ENCODE measurements at regions not wholly inside any gene's neighbourhood (a gene's known extent, or its start where the extent isn't known, plus 50 kb on each side); places are given as distances from the start of the nearest gene placed in this dataset.
"Not testable (repeated sequence)": the region's sequence is repeated elsewhere in the genome, so short reads cannot be mapped to it uniquely, and the experiment has no call there.

DNA sequence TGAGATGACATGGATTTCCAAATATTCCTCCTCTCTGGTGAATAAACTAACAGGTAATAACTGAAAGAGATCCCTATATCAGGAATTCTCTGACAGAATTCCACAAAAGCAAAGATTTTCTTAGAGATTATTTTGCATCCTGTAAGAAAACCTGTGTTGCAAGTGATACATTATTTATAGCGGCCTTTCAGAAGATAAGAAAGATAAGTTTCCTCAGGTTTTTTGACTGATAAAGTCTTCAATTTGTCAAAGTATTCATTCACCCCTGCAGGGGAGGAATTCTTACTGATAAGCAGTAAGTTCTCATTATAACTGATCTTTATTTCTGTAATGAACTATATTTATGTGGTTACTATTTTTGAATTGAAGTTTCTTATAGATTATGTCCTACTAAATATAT, 554.0 kb downstream of the ARL4A start:
- DNase-seq, result no peak

DNA sequence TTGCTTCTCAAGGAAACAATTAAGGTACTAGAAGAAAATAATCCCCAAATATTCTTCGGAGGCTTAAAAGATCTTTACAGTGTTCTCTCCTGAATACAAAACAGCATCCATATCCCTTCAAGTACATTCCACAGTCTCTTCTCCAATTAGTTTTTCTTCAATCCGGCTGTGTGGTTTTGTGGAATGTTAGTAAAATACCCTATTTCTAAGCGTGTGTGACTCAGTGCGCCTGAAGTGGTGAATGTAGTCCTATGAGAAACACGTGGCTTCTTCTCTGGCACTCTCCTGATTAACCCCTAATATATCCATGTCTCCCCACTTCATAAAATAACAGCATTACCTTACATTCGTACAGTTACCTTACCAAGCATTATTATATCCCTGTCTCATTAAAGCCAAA, 570.2 kb downstream of the ARL4A start:
- no peak for DNase-seq

- DNase-seq, result no peak
Measured at GRCh38 chr7:13258386-13258785, 571.0 kb downstream of the ARL4A start.

GRCh38 chr7:13259930-13260329, 572.5 kb downstream of the ARL4A start:
- DNase-seq, result no peak

GRCh38 chr7:13262929-13263530, 575.6 kb downstream of the ARL4A start:
- no peak for DNase-seq

DNA sequence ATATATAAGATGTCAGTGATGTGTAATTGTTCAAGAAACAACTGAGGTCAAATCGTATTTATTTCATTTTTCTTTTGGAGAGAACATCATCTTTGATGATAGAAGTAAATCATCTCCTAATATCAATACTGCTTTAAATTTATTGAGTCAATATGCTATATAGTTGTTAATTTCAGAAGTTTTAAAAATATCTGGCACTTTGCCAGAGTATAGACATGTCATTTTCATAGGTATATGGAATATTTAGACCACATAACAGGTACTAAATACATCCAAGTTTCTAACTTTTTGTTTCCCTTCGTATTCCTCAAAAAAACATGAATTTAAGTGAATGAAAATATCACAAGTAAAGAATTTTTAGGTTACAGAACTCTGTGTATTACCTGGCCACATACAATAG, 577.8 kb downstream of the ARL4A start:
- no peak for DNase-seq

DNA sequence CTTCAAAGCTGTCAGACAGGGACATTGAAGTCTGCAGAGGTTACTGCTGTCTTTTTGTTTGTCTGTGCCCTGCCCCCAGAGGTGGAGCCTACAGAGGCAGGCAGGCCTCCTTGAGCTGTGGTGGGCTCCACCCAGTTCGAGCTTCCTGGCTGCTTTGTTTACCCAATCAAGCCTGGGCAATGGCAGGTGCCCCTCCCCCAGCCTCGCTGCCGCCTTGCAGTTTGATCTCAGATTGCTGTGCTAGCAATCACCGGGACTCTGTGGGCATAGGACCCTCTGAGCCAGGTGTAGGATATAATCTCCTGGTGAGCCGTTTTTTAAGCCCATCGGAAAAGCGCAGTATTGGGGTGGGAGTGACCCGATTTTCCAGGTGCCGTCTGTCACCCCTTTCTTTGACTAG, 586.8 kb downstream of the ARL4A start:
- not testable (repeated sequence) for DNase-seq

GRCh38 chr7:13276977-13277376, 589.5 kb downstream of the ARL4A start:
- DNase-seq, result no peak

- DNase-seq, result no peak
Measured at GRCh38 chr7:13278020-13278419, 590.6 kb downstream of the ARL4A start.

DNA sequence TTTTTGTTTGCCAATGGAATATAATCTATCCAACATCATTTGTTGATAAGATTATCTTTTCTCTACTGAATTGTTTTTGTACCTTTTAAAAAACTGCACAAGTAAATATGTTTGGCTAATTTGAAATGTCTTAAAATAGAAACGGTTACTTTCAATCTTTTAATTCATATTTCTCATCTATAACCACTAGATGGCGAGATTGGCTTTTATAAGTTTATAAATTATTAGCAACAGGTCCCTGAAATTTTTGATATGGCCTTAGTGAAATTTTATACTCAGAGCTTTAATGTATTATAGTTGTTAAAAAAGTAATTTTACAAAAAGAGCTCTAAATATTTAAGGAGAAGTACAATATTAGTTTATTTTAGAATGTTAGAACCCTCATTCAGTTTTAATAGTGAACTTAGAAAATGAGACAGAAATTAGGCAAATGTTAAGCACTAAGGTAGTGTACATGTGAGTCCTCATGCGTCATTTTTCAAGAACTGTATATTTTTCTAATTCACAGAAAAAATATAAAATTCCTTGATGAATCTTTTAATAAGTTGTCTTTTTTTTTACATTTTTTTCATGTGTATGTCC, 592.5 kb downstream of the ARL4A start:
- no peak for DNase-seq

DNA sequence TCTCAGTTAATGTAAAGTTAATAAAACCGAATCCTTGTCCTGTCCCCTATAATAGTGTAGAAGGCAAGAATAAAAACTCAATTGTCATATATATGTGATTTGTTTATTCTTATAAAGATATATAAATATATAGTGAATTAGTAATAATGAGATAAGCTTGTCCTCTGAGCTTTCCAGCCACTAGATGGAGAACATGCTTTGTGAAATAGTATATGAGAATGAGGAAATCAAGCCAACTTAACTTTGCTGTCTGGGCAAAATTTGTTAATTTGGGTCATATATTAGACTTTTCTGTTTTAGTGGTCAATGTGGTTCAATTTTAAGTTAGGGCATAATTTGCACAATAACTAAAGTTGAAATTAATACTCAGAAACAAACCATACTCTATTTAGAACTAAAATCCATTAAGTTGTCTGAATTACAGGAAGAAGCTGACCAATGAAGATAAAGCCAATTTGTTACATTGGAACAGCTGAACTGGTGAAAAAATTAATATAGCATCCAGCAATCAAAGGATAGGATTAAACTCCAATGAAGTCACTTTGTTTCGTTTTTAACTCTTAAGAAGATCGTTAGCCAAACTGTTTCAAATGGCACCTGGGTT, 595.0 kb downstream of the ARL4A start:
- DNase-seq, result no peak

DNA sequence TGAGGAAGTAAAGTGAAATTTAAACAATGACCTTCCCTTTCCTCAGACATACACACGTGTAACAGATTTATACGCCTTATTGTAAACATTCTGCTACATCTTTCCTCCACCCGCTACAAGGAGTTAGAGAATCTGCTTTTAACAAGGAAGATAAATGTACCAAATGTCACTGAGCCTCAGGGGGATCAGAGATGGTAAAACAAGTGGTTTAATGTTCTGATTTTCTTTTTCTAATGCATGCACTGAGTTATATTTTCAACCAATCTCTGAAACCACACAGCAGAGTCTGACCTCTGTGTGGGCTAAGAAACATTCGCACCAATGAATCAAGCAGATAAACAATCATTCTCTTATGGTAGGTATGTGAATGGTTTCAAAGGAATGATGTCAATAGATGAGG, 599.5 kb downstream of the ARL4A start:
- no peak for DNase-seq

GRCh38 chr7:13288516-13288915, 601.1 kb downstream of the ARL4A start:
- DNase-seq, result no peak

DNA sequence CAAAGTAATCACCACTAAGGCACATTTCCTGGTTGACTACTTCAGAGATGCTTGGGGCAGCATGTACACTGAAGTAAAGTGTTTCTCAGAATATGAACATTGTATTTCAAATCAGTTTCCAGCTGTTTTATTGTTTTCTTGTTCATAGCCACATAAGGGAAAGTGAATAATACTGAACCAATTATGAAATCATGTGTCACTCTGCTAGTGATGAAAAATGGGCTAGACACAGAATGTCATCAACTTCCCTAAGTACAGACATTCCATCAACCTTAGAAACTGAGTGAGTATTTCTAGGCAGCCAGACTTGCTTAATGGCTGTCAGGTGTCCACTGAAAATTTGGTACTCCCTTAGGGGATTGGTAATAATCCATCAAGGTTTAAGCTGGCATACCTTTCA, 603.5 kb downstream of the ARL4A start:
- DNase-seq, result no peak

DNA sequence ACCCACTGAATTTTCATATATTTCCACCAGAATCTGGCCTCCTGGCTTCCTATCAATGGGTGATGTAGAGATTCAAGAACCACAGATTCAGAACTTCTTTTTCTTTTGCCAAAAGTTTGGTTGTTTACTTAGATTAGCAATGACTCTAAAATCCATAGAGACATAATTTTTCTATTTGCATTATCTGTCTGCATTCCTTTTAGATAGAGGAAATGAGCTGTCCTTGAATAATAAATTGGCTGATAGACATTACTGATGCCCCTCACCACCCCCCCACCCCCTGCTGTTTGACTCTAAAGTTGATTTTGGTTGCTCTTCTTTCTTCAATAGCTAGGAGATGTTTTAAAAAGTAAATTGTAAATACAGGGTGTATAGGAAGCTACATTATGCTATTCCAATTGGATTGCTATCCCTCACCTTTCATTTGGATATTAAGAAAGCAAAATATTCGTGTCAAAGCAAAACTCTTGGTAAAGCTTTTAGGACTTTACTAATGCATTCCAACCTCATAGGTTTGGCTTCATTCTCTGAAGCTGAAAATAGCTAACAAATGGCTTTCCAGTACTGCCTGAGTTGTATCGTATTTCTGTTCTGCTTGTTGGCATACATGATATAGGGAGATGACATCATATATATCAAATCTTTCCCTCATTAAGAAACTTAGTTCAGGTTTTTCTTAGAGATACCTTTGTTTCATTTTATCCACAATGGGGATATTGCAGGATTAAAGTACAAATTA, 606.0 kb downstream of the ARL4A start:
- DNase-seq, result no peak

DNA sequence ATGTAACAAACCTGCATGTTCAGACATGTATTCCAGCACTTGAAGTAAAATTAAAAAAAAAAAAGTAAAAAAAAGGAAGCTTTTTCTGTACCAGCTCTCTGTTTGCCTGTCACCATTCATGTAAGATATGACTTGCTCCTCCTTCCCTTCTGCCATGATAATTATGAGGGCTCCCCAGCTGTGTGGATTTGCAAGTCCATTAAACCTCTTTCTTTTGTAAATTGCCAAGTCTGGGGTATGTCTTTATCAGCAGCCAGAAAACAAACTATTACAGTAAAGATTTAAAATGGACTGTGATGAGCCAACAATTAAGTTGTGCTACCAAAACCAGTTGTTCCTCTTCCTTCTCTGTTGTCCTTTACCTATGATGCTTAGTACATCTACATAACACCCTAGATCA, 619.6 kb downstream of the ARL4A start:
- DNase-seq, result no peak

DNA sequence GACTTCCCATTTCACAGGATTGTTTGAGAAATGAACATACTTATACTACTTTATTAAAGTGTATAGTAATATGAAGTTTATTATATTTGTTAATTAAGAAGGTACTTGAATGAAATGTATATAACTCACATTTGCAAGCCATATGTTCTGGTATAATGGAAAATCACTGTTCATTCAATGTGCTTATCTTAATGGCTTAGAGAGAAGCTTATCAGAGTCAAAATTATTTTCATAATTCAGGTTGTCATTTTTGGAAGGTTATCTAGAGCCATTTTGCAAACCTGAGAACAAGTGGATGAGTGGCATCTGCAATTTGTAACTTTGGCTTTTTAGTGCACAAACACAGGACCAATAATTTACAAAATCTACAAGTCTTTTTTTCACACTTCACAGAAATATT, 621.0 kb downstream of the ARL4A start:
- no peak for DNase-seq

GRCh38 chr7:13309535-13309934, 622.1 kb downstream of the ARL4A start:
- no peak for DNase-seq

- no peak for DNase-seq
Measured at GRCh38 chr7:13312307-13312706, 624.9 kb downstream of the ARL4A start.

- no peak for DNase-seq
Measured at GRCh38 chr7:13320333-13320732, 632.9 kb downstream of the ARL4A start.

DNA sequence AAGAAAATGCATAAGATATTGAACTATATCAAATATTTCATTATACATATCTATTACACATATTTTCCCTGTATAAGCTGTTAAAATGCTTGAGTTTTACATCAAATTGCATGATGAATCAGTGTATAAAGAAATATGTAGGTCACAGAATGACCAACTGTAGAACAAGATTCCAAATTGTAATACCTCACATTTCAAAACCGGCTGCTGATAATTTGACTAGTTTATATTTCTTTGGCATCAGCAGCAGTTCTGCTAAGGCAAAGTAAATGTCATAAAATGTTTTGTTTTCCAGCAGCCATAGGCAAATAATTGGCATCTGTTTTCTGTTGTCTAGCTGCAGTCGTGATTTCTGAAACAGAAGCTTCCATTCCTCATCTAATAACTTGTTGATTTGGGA, 633.9 kb downstream of the ARL4A start:
- no peak for DNase-seq

DNA sequence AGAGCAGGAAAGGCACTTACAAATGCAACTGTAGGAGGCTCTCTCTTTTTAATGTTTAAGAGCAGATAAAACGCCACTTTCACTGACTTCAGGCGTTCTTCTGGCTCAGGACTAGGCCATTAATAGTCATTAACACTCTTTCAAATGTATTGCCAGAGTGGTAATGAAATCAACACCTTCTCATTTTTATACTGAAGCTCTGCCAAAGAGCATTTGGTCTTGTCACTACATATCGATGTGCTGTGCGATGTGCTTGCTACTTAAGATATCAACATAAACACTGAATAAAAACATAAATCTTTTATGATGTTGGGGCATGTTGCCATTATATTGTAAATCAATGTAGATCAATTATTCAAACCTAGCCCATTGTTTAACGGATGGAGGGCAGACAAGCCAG, 634.7 kb downstream of the ARL4A start:
- DNase-seq, result no peak

DNA sequence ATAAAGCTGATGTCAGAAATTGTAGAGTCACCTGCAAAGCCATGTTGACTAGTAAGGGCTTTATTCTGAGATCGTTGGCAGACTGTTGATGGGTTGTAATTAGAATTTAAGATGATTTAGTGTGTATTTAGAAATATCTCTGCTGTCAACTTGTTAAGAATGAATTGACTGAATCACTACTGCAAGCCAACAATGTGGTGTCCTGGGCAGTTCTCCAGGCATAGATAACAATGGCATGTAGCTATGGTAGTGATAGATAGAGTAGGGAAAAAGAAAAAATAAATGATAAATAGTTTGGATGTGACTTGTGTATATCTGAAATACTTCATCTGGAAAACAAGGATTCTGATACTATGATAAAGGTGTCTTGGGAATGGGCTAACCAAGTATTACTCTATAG, 640.2 kb downstream of the ARL4A start:
- no peak for DNase-seq

DNA sequence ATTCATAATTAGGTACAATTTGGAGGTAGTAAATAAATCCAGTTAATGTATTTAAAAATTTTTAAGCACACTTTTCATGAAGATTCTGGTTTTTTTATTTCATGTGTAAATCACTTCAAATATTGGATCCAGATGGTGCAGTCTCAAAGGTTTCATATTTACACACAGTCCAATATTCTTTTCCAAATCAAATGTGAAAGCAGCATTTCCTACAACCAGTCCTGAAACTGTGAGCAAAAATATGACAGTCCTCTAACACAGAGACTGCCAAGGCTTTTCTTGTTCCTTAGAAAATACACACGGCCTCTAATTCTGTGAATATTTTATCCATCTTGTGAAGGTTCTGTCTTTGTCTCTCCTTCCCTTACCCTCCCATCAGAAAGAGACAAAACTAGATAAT, 645.9 kb downstream of the ARL4A start:
- DNase-seq, result no peak

All from stimulated activated CD4-positive, alpha-beta T cell treated with anti-CD3 and anti-CD28 coated beads, Interleukin-4, amount 100 ng/mL, for 24 hours (primary cell).